Retinal pigment epithelial cell (primary cell): ENCODE measurements at regions not wholly inside any gene's neighbourhood (a gene's known extent, or its start where the extent isn't known, plus 50 kb on each side); places are given as distances from the start of the nearest gene placed in this dataset.

ENCODE experiments used
- DNase-seq: peaks from one replicate; pipeline ENCODE4 v3.0.0-alpha.2; 2010; ENCODE audit warnings: low read depth
- H3K4me3 ChIP-seq: 2 replicates; pipeline ENCODE4 v1.5.1; 2011; ENCODE audit warnings: mild to moderate bottlenecking, low read length, control low read depth, moderate library complexity
- CTCF ChIP-seq: conservative IDR thresholded peaks from 2 replicates; pipeline ENCODE4 v1.5.1; 2011; ENCODE audit warnings: low read depth, low read length, control low read depth, inconsistent platforms

- no peak for TF ChIP-seq CTCF
- DNase-seq, result no peak
- H3K4me3 ChIP-seq, result no peak overlapping the region
These were observed 173.7 kb downstream of the HNMT start for GRCh38 chr2:138137949-138138348.

GRCh38 chr2:138147796-138148195 is 183.5 kb downstream of the HNMT start:
- TF ChIP-seq CTCF, result no peak
- DNase-seq, result peak; percentile 13
- H3K4me3 ChIP-seq, result no peak overlapping the region

- H3K4me3 ChIP-seq, result no peak overlapping the region
- DNase-seq, result no peak
- no peak for TF ChIP-seq CTCF
These were observed 191.0 kb downstream of the HNMT start for GRCh38 chr2:138155304-138155703.

- no peak overlapping the region for H3K4me3 ChIP-seq
- TF ChIP-seq CTCF, result no peak
- no peak for DNase-seq
These were observed 193.1 kb downstream of the HNMT start for GRCh38 chr2:138157372-138157771.

- TF ChIP-seq CTCF, result no peak
- no peak overlapping the region for H3K4me3 ChIP-seq
- DNase-seq, result no peak
These were observed 206.2 kb downstream of the HNMT start for GRCh38 chr2:138170485-138170884.

GRCh38 chr2:138171244-138171643 is 207.0 kb downstream of the HNMT start:
- no peak overlapping the region for H3K4me3 ChIP-seq
- no peak for DNase-seq
- TF ChIP-seq CTCF, result no peak

- H3K4me3 ChIP-seq, result no peak overlapping the region
- DNase-seq, result no peak
- no peak for TF ChIP-seq CTCF
These were observed 210.8 kb downstream of the HNMT start for GRCh38 chr2:138175066-138175465.
